Inferior parietal cortex (tissue), 1 donor: ENCODE measurements at regions not wholly inside any gene's neighbourhood (a gene's known extent, or its start where the extent isn't known, plus 50 kb on each side); places are given as distances from the start of the nearest gene placed in this dataset.
"Not testable (repeated sequence)": the region's sequence is repeated elsewhere in the genome, so short reads cannot be mapped to it uniquely, and the experiment has no call there.

Experiments used
- DNase-seq: peaks from one replicate; pipeline ENCODE4 v3.0.0-alpha.2; 2016; ENCODE audit errors: extremely low spot score

DNA sequence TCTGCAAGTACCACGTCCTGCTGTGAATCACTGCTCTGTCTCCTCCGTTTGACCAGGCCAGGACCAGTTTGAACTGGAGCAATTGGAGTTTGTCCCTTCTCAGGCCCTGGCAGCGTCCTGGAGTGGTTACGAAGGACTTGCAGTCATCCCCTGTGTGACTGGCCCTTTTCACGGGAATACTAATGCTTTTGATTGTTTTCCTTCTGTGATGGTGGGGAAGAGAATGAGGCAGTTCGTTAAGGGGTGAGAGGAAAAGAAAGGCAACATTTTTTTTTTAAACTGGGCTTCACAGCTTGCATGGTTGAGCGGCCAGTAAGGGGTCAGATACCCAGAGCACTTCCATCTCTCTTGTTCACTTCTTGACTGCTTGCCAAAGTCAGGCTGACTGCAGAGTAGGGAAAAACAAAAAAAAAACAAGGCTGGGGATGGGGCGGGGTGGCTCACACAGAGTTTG is 153.5 kb upstream of the STK32A start:
- peak; percentile 78 for DNase-seq

DNA sequence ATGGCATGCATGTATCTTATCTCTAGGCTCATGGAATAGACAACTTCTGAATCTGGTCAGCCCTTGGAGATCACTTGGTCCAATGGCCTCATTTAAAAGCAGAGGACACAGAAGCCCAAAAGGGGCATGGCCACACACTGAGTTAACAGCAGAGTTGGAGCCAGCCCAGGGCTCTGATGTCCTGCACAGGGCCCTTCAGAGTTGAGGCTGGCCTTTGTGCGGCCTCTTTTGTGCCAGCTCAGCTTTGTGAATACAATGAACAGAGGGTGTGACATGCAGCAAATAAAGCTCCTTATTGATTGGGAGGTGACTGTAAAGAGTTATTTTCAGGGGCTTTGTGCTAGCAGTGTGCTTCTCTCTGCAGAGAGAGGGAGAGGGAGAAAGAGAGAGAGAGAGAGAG is 150.1 kb upstream of the STK32A start:
- DNase-seq = peak; percentile 81

DNA sequence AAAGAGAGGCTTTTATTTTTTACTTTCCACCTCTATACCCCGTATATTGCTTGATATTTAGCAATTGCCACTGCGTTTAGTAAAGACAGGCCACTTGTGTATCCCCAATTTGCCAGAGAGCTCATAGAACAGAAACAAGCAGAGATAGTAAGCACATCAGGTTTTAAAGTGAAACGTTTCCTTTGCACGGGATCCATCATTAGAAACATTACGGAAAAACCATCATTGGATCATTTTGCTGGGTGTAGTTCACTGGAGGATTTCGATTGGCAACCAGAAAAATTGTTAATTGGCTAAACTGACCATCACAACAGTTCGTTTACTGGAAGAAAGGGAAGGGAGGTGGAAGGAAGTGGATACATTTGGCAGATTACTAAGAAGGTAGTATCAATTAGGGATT is 149.4 kb upstream of the STK32A start:
- peak; percentile 41 for DNase-seq

DNA sequence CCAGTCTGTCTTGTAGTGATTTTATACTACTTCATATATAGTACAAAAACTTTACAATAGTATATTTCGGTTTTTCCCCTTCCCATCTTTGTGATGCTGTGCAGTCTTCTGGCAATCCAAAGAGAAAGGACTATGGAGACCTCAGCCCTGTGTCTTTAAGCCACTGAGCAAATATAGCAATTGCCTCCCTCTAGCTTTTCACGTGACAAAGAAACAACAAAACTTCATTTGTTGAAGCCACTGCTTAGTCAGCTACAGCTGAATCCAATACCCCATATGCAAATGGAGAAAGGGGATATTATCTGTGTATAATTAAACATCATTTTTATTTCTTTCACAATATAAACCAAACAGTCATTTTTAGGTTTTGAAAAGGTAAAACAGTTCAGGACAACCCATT is 142.8 kb upstream of the STK32A start:
- peak; percentile 66 for DNase-seq

DNA sequence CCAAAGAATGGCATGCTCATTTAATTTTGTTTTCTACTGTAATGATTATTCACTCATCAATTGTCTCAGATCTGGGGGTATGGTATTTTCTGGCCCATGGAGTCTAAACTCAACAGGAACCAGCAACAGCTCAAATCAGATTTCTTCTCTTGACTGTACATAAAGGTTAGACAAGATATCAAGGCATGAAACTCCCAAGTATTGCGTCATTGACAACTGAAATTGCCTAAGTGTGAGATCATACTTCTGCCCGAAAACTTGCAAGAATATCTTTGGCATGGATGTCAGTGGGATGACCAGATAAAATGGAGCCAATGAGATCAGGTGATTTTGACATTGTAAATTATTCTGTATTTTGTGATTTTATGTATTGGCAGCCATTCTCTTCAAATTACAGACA is 141.7 kb upstream of the STK32A start:
- DNase-seq = no peak

DNA sequence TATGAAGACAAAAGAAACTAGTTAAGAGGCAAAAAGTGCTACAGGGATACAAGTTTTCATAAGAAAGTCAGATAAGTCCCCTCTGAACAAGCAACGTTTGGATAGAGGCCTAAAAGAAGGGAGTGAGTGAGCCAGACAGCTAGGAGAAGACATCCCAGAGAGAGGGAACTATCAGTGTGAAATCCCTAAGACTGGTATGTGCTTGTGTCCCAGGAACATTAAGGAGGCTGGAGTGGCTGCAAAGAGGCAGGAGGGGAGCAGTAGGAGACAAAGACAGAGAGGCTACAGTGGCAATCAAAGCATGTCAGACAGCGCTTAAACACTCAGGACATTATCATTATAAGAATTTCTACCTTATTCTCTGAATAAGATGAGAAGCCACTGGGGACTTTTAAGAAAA is 139.1 kb upstream of the STK32A start:
- DNase-seq = no peak

- no peak for DNase-seq
Measured at GRCh38 chr5:147098233-147098790, 136.5 kb upstream of the STK32A start.

- DNase-seq = no peak
Measured at GRCh38 chr5:147101659-147102369, 133.0 kb upstream of the STK32A start.

DNA sequence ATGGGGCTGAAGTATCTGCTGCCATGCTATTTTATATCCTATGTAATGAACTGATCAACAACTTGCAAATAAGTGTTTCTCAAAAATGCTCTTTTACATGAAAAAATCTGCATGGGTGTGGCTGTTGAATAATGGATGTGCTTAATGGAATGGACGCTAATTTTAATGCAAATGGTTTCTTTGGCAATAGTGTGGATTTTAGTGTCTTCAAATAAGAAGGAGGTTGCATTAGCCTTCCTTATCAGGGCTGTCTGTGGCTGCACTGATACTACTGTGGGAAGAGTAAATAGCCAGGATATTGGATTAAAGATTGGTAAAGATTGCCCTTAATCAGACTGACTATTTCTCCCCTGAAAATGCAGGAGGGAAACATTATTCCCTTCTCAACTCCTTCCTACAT is 121.9 kb upstream of the STK32A start:
- no peak for DNase-seq

DNA sequence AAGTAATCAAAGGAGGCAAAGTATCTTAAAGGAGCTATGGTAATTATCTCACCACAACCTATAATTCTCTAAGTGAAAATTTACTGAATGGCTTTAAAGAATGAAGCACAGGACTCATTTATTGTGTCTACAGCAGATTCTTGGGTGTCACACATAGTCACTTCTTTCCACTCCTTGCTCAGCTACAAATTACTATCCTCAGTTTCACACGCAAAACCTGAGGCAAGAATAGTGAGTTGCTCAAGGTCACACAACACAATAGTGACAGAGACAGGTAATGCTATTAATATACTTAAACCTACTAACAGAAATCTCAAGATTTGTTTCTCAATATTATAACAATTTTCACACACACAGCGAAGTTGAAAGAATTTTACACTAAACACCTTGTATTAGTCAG is 120.9 kb upstream of the STK32A start:
- no peak for DNase-seq

DNA sequence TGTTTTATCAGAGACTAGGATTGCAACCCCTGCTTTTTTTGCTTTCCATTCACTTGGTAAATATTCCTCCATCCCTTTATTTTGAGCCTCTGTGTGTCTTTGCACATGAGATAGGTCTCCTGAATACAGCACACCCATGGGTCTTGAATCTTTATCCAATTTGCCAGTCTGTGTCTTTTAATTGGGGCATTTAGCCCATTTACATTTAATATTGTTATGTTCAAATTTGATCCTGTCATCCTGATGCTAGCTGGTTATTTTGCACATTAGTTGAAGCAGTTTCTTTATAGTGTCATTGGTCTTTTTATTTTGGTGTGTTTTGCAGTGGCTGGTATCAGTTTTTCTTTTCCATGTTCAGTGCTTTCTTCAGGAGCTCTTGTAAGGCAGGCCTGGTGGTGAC is 95.1 kb upstream of the STK32A start:
- not testable (repeated sequence) for DNase-seq

DNA sequence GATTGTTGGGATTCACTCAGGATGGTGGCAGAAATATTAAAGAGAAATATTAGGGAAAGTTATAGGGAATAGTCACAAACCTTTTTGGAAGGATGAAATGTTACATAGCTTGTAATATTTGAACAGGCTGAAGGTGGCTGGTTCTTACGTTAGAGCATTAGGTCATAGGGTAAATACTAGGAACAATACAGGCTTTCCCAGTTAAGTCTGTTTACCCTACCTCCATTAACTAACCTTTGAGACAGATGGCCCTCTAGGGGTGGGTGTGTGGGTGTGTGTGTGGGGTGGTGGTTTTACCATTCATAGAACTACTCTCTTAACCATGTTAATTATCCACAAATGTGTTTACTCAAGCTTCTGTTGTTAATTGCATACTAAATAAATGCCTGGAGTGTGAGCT is 94.3 kb upstream of the STK32A start:
- no peak for DNase-seq

GRCh38 chr5:147141580-147141979 is 93.2 kb upstream of the STK32A start:
- not testable (repeated sequence) for DNase-seq

GRCh38 chr5:147143215-147143614 is 91.6 kb upstream of the STK32A start:
- DNase-seq = no peak

DNA sequence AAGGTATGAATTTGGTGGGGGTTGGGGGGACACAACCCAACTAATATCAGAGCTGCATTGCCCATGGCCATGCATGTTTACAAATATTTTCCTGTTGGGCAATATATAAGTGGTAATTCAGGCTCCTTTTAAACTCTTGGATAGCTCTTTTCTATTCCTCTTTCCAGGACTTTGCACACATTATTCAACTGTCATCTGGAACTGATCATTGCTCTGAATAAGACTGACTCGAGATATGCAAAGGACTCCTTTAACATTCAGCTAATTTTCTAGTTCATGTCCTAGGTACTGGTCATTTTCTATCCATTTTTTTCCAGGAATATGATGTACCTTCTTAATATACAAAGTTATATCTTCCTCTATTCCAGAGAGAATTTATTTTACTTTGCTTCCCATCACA is 89.5 kb upstream of the STK32A start:
- no peak for DNase-seq

DNA sequence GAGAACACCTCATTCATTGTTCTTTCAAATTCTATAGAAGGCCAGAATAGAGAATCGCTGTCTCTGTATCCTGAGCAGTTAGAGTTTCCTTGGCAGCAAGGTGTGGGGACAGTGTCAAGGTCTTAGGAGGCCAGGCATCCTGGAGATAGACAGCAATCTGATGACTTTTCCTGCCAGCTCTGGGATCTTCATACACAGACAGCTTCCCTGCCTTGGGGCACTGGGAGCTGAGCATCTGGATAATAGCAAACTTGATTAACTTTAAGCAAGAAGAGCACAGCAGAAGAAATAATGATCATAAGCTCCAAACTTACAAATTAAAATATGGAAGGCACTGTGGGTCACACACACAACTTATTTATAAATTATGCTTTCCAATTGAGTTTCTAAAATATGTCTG is 86.1 kb upstream of the STK32A start:
- DNase-seq = no peak

DNA sequence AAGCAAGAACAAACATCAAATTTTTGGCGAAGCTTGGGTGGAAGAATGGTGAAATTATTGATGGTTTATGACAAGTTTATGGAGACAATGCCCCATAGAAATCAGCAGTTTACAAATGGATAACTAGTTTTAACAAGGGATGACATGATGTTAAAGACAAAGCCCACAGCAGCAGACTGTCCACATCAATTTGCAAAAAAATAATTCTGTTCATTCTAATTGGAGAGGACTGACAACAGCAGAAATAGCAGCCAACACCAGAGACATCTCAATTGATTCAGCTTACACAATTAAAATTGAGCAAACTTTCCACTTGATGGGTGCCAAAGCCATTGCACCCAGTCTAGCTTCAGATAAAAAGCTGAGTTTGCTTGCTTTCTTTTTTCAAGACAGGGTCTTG is 82.7 kb upstream of the STK32A start:
- DNase-seq = no peak

DNA sequence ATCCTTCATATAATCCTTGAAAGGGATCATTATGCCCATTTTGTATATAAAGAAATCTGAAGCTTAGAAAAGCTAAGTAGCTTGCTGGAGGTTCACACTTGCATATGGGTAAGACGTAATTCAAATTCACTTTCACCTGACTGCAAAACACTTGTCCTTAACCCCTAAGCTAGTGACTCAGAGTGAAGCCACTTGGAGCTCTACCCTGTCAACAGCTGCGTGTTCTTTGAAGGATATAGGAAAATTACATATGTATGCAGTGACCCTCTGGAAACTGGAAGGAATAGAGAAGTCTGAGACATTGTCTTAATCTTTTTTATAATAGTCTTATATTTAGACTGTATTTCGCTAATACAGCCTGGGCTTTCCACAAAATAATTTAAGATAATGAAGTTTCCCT is 80.0 kb upstream of the STK32A start:
- DNase-seq = no peak

DNA sequence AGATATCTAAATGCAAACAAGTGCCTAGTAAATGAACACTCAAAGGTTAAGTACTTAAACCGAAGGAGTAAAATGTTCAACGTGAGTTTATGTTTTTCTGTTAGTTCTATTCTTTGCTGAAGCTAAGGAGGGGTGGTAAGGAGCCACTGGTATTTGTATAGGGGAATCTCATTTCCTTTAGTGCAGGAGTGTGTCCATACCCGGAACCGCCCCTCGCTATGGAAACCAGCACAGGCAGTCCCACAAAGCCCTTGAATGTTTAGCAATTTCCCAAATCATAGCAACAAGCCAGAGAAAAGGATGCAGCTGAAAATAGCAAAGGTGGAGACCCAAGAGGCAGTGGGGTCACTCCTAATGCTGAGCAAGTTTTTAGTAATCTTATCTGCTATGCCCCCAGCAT is 78.8 kb upstream of the STK32A start:
- no peak for DNase-seq

- no peak for DNase-seq
Measured at GRCh38 chr5:147160902-147161700, 73.7 kb upstream of the STK32A start.

DNA sequence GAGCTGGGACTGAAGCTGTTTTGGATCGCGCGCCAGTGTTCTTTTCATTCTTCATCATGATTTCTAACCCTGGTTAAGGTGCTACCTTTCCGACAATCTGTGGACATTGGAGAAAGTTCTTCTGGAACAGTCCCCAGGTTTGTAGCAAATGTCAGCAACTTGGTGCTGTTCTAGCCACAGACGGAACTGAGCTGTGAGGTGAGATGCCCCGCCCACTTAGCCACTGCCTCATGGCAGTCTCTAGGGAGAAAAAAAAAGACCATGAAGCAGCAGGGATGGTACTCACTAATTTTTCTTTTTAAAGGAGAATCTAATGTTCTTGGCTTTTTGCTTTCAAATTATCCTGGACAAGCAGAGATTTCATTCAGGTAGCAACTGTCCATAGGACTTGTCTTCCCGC is 72.1 kb upstream of the STK32A start:
- no peak for DNase-seq

- no peak for DNase-seq
Measured at GRCh38 chr5:147167529-147167928, 67.3 kb upstream of the STK32A start.
